ENCODE measurements at regions not wholly inside any gene's neighbourhood (a gene's known extent, or its start where the extent isn't known, plus 50 kb on each side); places are given as distances from the start of the nearest gene placed in this dataset.

DNA sequence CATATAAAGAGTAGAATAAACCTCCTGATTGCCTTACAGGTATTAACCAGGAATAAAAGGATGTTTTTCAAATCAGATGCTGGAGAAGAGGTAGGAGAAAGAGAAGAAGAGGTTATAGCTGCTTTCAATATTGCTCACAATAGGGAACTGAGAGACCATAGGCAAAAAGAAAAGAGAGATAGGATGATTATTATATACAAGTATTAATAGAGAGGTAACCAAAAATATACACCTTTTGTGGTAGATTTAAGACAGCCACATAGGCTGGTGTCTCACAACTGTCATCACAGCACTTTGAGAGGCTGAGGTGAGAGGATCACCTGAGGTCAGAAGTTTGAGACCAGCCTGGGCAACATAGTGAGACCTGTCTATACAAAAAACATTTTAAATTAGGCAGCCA is 119.7 kb downstream of the PSMG1 start:
- H3K9me3 Mint-ChIP-seq, result peaks cover 18% of the 10 kb centered on the region
- H3K27me3 Mint-ChIP-seq (ENCODE audit: insufficient read depth, low read depth, poor library complexity), result peaks cover 7% of the 10 kb centered on the region
- H4K20me1 ChIP-seq (replicated peaks; ENCODE audit: insufficient read depth), result no peaks in the 10 kb centered on the region

DNA sequence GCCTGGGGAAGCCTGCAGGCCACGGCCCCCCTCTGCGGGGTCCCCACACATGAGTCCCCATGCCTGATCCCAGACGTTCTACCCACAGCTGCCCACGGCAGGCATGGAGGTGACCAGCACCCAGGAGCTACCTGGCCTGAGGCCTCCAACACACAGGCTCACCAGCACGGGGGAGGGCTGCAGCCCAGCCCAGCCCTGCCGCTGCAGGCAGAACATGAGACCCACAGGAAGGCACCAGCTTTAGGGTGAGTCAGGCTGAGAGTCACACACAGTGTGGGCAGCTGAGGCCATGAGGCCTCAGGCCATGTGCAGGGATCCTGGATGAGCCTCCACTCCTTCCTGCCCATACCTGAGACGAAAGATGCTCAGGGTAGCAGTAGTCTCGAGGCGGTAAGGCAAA is 121.1 kb downstream of the PSMG1 start:
- no peaks in the 10 kb centered on the region for H3K27me3 ChIP-seq (ENCODE audit: insufficient read depth)
- H3K4me1 ChIP-seq (ENCODE audit: insufficient read depth), result no peaks in the 10 kb centered on the region
- no peak overlapping the region for H3K4me3 ChIP-seq
- H3K4me3 Mint-ChIP-seq, result no peak overlapping the region
- DNase-seq (ENCODE audit: low spot score) (no peak), ATAC-seq (no peak)
- H2AFZ ChIP-seq, result no peak overlapping the region
- no peaks in the 10 kb centered on the region for H4K20me1 ChIP-seq (replicated peaks; ENCODE audit: insufficient read depth)
- H3F3A ChIP-seq (replicated peaks; ENCODE audit: low read depth), result no peaks in the 10 kb centered on the region
- H3K27ac ChIP-seq (ENCODE audit: low read depth), result no peak overlapping the region
- peaks cover 7% of the 10 kb centered on the region; the same call in 2 of the 3 replicates for H3K36me3 Mint-ChIP-seq (ENCODE audit: low read depth)
- no peaks in the 10 kb centered on the region for H3K9me2 ChIP-seq (ENCODE audit: insufficient read depth)
- H3K27ac Mint-ChIP-seq, result no peak overlapping the region
- peaks cover 18% of the 10 kb centered on the region for H3K9me3 Mint-ChIP-seq
- peaks cover 3% of the 10 kb centered on the region; the same call in 1 of the 2 replicates for H3K36me3 ChIP-seq (ENCODE audit: insufficient read depth)
- H3K27me3 Mint-ChIP-seq (ENCODE audit: insufficient read depth, low read depth, poor library complexity), result peaks cover 7% of the 10 kb centered on the region
- H3K4me1 Mint-ChIP-seq, result peaks cover 2% of the 10 kb centered on the region
- no peak overlapping the region for H3K4me2 ChIP-seq
- H3K79me2 ChIP-seq (replicated peaks; ENCODE audit: insufficient read depth), result no peaks in the 10 kb centered on the region
- TF ChIP-seq, protein P1, sequence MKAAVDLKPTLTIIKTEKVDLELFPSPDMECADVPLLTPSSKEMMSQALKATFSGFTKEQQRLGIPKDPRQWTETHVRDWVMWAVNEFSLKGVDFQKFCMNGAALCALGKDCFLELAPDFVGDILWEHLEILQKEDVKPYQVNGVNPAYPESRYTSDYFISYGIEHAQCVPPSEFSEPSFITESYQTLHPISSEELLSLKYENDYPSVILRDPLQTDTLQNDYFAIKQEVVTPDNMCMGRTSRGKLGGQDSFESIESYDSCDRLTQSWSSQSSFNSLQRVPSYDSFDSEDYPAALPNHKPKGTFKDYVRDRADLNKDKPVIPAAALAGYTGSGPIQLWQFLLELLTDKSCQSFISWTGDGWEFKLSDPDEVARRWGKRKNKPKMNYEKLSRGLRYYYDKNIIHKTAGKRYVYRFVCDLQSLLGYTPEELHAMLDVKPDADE (IDR thresholded peaks at IDR 0.05), result no peak
- TF ChIP-seq, protein P2, sequence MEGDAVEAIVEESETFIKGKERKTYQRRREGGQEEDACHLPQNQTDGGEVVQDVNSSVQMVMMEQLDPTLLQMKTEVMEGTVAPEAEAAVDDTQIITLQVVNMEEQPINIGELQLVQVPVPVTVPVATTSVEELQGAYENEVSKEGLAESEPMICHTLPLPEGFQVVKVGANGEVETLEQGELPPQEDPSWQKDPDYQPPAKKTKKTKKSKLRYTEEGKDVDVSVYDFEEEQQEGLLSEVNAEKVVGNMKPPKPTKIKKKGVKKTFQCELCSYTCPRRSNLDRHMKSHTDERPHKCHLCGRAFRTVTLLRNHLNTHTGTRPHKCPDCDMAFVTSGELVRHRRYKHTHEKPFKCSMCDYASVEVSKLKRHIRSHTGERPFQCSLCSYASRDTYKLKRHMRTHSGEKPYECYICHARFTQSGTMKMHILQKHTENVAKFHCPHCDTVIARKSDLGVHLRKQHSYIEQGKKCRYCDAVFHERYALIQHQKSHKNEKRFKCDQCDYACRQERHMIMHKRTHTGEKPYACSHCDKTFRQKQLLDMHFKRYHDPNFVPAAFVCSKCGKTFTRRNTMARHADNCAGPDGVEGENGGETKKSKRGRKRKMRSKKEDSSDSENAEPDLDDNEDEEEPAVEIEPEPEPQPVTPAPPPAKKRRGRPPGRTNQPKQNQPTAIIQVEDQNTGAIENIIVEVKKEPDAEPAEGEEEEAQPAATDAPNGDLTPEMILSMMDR (conservative IDR thresholded peaks at IDR 0.05; ENCODE audit: low read depth in 2 of 2), result no peak
- TF ChIP-seq EZH2 (IDR thresholded peaks at IDR 0.05; ENCODE audit: low read depth, unreplicated experiment) (no peak), ZNF331 (CRISPR knock-in tag; IDR thresholded peaks at IDR 0.05; ENCODE audit: low read depth) (no peak), JUNB (IDR thresholded peaks at IDR 0.05; ENCODE audit: unreplicated experiment) (no peak), ZNF114 (CRISPR knock-in tag; IDR thresholded peaks at IDR 0.05) (no peak)
- TF ChIP-seq, protein P3, sequence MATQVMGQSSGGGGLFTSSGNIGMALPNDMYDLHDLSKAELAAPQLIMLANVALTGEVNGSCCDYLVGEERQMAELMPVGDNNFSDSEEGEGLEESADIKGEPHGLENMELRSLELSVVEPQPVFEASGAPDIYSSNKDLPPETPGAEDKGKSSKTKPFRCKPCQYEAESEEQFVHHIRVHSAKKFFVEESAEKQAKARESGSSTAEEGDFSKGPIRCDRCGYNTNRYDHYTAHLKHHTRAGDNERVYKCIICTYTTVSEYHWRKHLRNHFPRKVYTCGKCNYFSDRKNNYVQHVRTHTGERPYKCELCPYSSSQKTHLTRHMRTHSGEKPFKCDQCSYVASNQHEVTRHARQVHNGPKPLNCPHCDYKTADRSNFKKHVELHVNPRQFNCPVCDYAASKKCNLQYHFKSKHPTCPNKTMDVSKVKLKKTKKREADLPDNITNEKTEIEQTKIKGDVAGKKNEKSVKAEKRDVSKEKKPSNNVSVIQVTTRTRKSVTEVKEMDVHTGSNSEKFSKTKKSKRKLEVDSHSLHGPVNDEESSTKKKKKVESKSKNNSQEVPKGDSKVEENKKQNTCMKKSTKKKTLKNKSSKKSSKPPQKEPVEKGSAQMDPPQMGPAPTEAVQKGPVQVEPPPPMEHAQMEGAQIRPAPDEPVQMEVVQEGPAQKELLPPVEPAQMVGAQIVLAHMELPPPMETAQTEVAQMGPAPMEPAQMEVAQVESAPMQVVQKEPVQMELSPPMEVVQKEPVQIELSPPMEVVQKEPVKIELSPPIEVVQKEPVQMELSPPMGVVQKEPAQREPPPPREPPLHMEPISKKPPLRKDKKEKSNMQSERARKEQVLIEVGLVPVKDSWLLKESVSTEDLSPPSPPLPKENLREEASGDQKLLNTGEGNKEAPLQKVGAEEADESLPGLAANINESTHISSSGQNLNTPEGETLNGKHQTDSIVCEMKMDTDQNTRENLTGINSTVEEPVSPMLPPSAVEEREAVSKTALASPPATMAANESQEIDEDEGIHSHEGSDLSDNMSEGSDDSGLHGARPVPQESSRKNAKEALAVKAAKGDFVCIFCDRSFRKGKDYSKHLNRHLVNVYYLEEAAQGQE (IDR thresholded peaks at IDR 0.05; ENCODE audit: unreplicated experiment), result no peak
- TF ChIP-seq, protein P4, sequence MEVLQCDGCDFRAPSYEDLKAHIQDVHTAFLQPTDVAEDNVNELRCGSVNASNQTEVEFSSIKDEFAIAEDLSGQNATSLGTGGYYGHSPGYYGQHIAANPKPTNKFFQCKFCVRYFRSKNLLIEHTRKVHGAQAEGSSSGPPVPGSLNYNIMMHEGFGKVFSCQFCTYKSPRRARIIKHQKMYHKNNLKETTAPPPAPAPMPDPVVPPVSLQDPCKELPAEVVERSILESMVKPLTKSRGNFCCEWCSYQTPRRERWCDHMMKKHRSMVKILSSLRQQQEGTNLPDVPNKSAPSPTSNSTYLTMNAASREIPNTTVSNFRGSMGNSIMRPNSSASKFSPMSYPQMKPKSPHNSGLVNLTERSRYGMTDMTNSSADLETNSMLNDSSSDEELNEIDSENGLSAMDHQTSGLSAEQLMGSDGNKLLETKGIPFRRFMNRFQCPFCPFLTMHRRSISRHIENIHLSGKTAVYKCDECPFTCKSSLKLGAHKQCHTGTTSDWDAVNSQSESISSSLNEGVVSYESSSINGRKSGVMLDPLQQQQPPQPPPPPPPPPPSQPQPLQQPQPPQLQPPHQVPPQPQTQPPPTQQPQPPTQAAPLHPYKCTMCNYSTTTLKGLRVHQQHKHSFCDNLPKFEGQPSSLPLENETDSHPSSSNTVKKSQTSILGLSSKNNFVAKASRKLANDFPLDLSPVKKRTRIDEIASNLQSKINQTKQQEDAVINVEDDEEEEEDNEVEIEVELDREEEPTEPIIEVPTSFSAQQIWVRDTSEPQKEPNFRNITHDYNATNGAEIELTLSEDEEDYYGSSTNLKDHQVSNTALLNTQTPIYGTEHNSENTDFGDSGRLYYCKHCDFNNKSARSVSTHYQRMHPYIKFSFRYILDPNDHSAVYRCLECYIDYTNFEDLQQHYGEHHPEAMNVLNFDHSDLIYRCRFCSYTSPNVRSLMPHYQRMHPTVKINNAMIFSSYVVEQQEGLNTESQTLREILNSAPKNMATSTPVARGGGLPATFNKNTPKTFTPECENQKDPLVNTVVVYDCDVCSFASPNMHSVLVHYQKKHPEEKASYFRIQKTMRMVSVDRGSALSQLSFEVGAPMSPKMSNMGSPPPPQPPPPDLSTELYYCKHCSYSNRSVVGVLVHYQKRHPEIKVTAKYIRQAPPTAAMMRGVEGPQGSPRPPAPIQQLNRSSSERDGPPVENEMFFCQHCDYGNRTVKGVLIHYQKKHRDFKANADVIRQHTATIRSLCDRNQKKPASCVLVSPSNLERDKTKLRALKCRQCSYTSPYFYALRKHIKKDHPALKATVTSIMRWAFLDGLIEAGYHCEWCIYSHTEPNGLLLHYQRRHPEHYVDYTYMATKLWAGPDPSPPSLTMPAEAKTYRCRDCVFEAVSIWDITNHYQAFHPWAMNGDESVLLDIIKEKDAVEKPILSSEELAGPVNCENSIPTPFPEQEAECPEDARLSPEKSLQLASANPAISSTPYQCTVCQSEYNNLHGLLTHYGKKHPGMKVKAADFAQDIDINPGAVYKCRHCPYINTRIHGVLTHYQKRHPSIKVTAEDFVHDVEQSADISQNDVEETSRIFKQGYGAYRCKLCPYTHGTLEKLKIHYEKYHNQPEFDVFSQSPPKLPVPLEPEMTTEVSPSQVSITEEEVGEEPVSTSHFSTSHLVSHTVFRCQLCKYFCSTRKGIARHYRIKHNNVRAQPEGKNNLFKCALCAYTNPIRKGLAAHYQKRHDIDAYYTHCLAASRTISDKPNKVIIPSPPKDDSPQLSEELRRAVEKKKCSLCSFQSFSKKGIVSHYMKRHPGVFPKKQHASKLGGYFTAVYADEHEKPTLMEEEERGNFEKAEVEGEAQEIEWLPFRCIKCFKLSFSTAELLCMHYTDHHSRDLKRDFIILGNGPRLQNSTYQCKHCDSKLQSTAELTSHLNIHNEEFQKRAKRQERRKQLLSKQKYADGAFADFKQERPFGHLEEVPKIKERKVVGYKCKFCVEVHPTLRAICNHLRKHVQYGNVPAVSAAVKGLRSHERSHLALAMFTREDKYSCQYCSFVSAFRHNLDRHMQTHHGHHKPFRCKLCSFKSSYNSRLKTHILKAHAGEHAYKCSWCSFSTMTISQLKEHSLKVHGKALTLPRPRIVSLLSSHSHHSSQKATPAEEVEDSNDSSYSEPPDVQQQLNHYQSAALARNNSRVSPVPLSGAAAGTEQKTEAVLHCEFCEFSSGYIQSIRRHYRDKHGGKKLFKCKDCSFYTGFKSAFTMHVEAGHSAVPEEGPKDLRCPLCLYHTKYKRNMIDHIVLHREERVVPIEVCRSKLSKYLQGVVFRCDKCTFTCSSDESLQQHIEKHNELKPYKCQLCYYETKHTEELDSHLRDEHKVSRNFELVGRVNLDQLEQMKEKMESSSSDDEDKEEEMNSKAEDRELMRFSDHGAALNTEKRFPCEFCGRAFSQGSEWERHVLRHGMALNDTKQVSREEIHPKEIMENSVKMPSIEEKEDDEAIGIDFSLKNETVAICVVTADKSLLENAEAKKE (CRISPR knock-in tag; IDR thresholded peaks at IDR 0.05), result no peak

More for the DNA sequence above, 119.7 kb downstream of the PSMG1 start:
- Mint-ChIP-seq H3K27ac (no peak overlapping the region), H3K4me1 (peaks cover 5% of the 10 kb centered on the region; the same call in 1 of the 3 replicates), H3K36me3 (ENCODE audit: low read depth) (peaks cover 7% of the 10 kb centered on the region; the same call in 2 of the 3 replicates), H3K4me3 (no peak overlapping the region)
- no peak for ATAC-seq
- Histone ChIP-seq H3K79me2 (replicated peaks; ENCODE audit: insufficient read depth) (no peaks in the 10 kb centered on the region), H2AFZ (no peak overlapping the region), H3K27ac (ENCODE audit: low read depth) (no peak overlapping the region), H3K4me1 (ENCODE audit: insufficient read depth) (no peaks in the 10 kb centered on the region), H3K36me3 (ENCODE audit: insufficient read depth) (peaks cover 3% of the 10 kb centered on the region; the same call in 1 of the 2 replicates), H3K9me2 (ENCODE audit: insufficient read depth) (no peaks in the 10 kb centered on the region), H3K27me3 (ENCODE audit: insufficient read depth) (no peaks in the 10 kb centered on the region), H3K4me3 (no peak overlapping the region), H3F3A (replicated peaks; ENCODE audit: low read depth) (no peaks in the 10 kb centered on the region), H3K4me2 (no peak overlapping the region)
- TF ChIP-seq EZH2 (IDR thresholded peaks at IDR 0.05; ENCODE audit: low read depth, unreplicated experiment), result no peak
- TF ChIP-seq CREB1 (CRISPR knock-in tag; IDR thresholded peaks at IDR 0.05; ENCODE audit: low read depth), result no peak
- no peak for TF ChIP-seq ZNF331 (CRISPR knock-in tag; IDR thresholded peaks at IDR 0.05; ENCODE audit: low read depth)
- TF ChIP-seq JUNB (IDR thresholded peaks at IDR 0.05; ENCODE audit: unreplicated experiment), result no peak
- TF ChIP-seq EZH2phosphoT487 (IDR thresholded peaks at IDR 0.05; ENCODE audit: unreplicated experiment), result no peak
- DNase-seq (ENCODE audit: low spot score), result no peak
